HG02852 (cell line): ENCODE measurements at regions not wholly inside any gene's neighbourhood (a gene's known extent, or its start where the extent isn't known, plus 50 kb on each side); places are given as distances from the start of the nearest gene placed in this dataset.
"Not testable (repeated sequence)": the region's sequence is repeated elsewhere in the genome, so short reads cannot be mapped to it uniquely, and the experiment has no call there.

ENCODE experiments used
- ATAC-seq: cut with Tn5 transposase; IDR thresholded peaks from one replicate; pipeline ENCODE4 v1.9.1; 2021; ENCODE audit warnings: mild to moderate bottlenecking, moderate library complexity; ENCODE audit not compliant: unreplicated experiment

DNA sequence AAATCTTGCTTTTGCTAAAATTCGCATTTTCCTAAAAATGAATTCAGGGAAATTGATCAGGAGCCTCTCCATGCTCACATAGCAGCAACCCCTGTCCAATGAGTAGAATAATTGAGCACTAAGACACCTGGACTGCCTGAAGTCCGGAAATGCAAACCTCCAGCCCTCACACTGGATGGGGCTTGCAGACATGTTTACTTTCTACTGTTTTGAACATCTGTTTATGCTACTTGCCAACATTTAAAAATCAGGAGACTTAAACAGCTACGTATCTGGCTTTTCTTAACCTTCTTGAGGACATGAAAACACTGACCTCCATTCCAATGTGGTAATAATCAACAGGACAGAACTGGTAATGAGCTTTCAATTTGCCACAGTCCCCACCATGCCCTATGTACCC is 184.4 kb downstream of the SHOX2 start:
- no peak for ATAC-seq

DNA sequence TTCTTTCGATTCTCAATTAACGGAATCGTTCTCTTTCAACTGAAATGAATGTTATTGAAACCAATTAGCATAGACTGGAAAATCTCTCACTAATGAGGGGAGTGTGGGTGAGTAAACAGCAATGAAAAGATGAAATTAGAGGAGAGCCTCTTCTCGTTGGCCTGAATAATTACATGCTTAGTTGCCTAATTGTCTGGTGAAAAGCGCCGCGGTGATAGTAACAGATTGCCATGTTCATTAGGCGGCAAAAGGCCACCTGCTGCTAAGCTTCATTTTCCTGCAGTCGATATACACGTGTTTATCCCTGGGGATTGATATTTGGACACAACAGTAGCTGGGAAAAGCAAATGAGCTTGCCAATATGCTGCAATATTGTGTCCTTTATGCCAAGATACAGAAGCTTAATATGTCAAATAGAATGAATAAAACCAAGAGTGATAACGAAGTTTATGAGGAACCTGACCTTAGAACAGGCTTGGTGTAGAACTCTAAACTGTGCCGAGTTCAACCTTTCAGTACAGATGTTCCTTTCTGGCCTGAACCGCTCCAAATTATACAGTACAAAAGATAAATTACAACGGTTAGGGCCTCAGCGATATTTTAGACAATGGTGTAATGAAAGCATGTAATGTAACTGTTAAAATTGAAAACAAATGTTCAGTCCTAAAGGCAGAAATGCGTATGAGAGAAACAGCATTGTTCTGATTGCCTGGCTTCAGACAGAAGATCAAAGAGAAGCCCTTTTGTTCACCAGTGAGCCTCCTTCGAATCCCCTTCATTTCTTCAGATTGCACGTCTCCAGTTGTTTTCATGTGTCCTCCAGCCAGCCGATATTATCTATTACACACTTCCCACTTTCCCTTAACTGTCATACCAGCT is 185.2 kb downstream of the SHOX2 start:
- ATAC-seq: no peak

DNA sequence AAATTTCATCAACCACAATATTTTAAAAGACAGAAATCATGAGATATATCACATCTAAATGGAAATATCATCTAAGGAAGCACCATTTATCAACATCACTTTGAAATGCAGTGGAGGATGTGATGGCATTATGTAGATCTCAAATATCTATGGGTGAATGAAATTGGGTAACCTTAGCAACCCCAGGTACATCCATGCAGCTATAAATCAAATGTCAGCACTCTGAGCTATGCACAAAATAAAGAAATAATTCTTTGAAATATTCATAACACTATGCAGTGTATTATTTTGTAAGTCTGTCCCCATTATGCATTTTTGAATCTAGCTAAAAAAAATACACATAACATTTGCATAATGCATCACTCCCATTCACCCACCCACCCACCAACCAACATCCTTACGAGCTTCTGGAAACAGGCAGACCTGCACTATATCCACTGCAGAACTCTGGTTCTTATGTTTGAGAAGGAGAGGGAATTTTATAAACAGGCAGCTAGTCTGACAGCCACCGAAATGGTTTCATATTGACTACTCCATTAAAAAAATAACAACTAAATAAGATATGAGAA is 186.8 kb downstream of the SHOX2 start:
- no peak for ATAC-seq

DNA sequence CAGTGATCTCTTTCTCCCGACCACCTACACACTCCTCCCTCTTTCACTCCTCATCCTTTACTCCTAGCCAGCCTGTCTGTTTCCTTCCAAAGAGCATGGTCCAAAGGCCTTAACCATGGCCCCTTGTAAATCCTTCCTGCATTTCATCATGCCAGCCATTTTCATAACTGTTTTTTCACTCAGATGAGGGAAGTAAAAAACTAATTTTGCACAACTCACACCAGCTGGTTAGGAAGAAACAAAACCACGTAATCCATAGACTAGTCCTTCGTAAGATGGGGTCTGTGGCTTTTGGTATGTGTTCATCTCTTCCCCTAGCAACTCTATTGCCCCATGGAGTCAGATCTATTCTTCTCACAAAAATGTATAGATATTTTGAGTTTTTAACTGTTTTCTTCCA is 187.8 kb downstream of the SHOX2 start:
- no peak for ATAC-seq

DNA sequence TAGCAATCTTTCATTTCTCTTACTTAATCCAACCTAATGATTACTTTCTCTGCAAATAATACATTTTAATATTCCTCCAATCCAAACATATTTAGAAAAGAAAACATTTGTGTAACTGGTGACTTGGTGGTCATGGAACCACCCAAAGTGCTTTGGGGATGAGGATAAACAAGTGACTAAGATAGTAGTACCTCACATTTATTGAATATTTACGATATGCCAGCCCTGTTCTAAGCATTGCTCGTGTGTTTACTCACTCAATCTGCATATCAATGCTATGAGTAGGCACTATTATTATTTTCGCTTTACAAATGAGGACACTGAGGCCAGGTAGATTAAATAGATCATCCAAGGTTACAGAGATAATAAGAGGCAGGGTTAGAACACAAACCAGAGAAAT is 189.5 kb downstream of the SHOX2 start:
- ATAC-seq: no peak

DNA sequence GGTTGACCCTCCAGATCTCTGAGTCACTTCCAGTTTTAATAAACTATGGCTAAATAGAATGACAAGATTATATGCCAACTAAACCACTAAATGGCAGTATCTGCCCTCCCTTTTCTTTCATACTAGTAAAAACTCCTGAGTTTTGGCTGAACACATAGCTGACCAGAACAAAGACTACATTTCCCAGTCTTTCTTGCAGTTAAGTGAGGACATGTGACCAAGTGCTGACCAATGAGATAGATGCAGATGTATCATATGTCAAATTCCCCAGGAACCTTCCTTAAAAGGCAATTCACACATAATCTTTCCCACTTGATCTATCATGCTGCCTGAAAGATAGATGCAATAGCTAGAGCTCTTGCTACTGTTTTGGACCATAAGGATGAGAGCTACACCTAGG is 191.3 kb downstream of the SHOX2 start:
- no peak for ATAC-seq

DNA sequence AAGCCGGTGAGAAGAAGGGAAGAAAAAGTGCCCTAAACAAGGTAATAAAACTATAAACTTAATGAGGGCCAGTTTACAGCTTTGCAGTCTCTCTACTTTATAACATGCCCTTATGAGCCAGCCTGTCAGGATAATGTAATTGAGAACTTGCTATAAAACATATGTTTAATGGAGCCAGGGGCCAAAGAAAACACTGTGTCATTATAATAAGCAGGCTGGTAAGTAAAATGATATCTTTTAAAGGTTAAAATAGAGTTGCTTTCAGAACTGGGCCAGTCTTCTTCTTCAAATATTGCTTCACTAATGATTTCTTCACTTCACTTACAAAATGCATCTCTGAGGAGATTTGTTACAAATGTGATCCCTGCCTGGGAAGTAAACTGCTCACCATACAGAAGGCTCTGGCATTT is 192.5 kb downstream of the SHOX2 start:
- ATAC-seq: no peak

DNA sequence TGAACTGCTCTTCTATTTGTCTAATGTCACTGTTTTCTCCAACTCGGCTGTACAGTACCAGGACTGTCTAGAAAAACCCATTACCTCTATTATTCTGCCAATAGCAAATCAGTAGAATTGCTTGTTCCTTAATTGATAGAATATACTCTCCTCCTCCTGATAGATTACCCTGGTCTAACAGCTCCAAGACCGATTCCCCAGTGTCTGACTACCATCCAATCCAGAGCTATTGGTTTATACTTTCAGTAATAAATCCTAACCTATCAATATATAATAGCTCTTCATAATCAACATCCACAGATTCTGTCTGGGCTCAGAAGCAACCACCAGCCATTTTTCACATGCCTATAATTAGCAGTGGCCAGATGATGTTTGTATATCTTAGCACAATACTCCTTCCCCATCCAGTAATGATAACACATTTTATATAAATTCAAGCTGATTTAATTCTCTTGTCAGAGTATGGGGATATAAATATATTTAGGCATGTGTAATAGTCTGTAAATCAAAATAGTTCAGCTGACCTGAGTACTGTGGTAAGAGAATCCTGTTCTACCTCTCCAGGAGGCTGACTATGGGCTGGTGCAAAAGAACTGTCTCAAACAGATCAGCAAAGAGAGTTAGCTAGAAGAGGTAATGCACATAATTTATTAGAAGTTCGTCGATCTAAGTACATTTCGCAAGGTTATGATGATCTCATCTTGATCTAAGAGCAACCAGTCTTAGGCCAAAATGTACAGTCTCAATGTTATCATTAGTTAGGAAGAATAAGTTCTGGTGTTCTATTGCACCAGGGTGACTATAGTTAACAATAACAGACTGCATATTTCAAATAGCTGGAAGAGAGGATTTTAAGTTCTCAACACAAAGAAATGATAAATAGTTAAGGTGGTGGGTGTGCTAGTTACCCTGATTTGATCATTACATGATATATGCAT is 193.4 kb downstream of the SHOX2 start:
- no peak for ATAC-seq

DNA sequence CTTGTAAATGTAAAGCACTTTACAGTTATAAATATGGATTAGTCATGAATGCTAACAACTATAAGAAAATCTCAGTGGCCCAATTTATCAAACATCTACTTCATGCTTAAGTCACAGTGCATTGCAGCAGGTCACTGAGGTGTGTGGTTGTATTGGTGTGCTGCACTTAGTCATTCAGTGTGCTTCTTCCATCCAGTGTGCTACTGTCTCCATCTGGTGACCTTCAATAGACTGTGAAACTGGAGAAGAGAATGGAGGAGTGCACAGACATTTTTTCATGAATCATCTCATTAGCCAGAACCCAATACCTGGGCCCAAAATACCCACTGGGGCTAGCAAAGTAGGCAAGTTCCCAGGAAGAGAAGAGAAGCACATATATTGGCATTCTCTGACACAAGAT is 199.6 kb downstream of the SHOX2 start:
- no peak for ATAC-seq

DNA sequence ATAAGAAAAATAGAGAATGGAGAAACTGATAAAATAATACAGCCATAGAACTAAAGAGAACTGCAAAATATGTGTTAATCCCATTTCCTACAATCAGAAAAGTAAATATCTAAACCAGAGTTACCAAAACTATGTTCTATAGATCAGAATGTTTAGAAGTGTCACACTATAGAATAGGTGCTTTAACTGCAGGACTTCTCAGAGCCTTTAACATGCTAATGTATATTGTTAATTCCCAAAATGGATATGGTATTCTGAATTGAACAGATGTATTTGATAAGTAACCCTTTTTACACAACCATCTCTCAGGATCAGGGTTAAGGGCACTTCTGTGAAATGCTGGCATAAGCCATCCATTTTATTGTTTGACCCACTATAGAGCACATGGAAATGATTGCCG is 200.3 kb downstream of the SHOX2 start:
- ATAC-seq: no peak

DNA sequence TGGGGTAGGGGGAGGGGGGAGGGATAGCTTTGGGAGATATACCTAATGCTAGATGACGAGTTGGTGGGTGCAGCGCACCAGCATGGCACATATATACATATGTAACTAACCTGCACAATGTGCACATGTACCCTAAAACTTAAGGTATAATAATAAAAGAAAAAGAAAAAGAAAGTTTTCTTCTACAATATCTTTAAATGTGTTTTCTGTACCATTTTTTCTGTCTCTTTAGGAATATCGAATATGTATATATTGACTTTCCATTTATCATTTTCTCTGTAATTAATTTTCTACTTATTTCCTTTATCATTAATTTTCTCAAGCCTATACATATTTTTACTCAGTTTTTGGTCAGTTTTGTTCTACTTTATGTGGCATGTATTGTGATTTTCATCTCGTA is 203.5 kb downstream of the SHOX2 start:
- ATAC-seq: not testable (repeated sequence)

DNA sequence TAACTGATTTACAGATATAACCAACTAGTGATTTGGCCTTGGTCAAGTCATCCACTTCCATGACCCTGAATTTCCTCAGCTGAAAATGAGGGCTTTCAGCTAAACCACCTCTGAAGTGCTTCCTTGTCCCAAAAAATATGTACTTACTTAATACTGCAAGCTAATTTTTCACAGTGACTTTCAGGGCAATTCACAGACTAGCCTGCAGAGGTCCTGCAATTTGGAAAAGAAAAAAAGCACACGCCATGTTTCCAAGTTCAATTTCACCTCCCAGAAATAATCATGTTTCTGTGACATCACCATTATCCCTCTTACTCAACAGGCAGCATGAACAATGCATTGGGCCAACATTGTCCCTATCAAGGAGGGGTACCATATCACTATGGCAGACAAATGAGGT is 218.2 kb downstream of the SHOX2 start:
- no peak for ATAC-seq

DNA sequence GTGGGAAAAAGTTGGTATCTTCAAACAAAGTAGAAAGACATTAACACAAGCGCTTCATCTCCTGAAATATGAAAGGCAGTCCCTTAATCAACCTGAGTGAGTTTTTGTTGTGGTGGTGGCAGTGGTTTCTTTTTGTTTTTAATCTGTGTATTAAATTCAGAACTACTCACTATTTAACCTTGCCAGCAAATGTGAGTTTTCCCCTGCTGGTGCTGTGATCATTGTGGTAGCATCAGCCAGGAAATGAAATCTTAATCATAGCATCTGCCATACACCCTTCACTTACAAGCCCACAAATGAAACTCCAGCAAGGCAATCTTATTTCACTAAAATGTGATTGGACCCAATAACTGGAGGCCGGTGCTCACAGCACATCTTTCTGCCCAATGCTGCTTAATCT is 229.7 kb downstream of the SHOX2 start:
- no peak for ATAC-seq

DNA sequence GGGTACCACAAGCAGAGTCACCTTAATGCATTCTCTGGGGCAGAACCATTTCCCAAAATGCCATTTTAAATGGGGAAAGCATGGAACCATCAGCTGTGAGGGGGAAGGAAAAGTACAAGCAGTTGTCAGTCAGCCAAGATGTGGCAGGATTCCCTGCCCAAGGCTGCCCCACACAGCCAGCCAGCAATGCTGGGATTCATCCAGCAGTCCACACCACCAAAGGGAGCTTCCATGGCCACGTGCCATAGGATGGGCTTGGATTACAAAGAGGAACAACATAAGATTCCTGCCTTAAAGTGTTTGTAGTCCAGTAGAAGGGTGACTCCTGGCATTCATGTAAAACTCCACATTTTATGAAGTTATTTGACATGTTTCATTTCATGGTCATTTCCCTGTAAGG is 233.3 kb downstream of the SHOX2 start:
- ATAC-seq: no peak

DNA sequence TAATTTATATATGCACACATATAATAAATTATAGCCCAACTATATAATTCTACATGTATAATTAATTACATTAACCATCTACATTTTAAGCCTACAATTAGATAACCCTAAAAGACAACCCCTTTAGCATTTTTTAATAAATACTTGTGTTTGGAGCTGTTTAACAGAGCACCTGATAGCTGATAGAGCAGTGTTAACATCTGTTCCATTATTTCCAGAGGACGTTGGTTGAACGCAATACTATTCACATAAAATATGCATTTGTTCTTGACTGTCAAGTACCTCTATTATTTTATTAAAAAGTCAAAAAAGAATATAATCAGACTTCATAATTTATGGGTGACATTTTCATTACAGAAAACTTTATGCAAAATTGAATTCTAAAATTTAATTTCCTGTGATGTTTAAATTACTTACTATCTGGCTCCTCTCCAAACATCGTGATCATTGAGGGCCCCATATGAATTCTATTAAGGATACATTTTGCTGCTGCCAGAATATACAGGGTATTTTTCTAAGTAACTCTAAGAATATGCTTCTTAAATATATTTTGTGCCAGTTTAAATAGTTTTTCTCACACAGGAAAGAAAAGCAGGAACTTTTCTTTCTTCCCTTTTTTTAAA is 234.3 kb downstream of the SHOX2 start:
- ATAC-seq: no peak

DNA sequence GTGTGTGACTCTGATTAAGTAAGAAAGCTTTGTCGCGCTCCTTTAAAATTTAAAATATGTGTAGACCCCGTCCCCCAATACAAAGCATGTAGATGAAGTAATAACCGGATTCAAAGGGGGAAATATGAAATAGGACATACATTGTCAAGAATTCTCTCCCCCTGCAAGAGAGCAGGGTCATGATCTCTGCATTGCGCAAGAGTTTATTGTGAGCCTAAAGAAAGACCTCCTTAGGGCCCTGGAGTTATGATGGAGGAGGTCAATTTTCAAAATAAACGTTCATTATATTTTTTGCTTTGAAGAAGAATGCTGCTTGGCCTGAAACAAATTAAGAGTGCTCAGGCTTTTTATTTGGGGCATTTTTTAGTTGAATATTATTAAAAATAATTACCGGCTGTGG is 235.0 kb downstream of the SHOX2 start:
- no peak for ATAC-seq

DNA sequence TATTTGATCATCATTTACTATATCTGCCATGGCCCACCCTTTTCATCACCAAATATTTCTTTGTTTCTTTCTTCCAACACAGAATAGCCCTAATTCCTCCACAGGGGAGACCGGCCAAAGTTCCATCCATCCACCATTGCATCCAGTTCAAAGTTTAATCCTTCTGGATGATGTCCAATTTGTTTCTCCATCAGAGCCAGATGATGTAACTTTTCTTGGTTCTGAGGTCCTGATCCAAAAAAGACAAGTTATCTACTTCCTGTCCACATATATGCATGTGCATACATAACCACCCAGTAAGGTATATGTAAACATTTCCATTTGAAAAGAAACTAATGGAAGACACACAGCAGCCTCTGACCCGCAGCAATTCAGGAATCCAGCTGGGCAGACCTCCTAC is 237.3 kb downstream of the SHOX2 start:
- no peak for ATAC-seq

DNA sequence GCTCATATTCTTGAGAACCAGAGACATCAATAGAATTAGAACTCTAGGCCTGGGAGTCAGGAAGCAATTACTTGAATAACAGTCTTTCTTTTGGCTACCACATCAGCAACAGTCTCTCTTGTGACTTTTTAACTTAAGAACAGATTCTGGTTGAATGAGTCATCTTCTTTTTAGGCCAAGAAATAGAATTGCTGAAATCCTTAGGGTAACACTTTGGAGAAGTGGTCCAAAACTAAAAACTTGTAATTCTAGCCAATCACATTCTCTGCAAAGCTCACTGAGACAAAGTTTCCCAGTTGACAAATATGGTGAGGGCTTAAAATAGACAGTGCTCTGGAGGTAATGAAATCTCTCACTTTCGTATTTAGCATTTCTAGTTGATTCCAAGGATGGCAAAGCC is 238.0 kb downstream of the SHOX2 start:
- no peak for ATAC-seq

DNA sequence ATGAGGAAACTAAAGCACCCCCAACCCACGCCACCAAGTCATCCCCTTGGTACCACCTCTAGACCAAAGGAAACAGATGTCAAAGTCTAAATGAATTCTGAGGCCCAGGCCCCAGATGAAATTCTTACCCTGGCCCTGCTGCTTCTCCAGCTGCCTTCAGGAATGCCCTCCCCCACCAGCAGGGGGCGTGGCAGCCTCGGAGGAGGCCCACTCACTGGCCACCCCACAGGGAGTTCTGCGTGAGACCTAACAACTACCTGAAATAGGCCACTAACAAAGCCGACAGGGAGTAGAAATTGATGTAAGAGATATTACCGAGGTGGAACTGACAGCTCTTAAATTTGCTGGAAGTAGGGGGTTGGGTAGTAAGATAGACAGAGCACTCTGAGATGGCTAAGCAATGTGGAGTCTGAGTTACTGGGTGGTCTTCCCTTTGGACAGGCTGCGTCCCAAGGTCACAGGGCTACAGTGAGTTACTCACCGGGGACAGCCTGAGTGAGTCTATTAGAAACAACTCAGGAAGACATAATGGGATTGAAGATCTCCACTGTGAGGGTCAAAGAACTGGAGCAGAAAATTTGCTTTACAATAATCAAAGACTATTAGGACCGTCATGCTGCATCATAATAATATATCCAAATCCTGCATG is 240.7 kb downstream of the SHOX2 start:
- peak; percentile 93 for ATAC-seq

DNA sequence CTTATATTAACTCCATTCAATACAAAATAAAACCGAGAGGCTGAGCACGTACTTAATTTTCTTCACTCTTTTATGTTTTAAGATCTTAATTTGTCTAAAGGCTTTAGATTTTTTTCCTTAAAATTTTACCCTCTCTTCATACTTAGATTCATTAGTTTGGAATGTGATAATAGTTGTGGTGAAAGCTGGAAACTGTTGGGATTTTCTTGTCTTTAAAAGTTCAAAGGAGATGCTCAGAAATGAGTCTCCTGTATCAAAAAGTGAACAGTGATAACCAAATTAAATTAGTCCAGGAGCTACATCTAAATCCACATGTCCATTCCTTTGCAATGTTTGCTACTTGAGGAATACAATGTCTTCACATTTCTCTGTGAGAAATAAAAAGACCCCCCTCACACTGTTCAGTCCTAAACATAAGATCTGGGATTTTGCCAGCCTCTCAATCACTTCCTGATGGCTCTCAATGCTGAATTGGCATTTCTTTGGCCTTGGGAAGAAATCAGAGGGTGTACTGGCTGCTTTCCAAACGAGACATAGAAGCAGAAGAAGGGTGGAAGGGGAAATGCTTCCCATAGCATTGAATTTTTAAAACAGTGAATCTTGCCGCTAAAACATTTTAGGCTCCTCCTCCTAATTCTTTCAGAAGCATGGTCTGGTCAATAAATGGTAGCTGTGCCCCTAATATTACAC is 245.0 kb downstream of the SHOX2 start:
- ATAC-seq: no peak
